ENCODE measurements at regions not wholly inside any gene's neighbourhood (a gene's known extent, or its start where the extent isn't known, plus 50 kb on each side); places are given as distances from the start of the nearest gene placed in this dataset.

GRCh38 chr4:164287173-164287572 lies 466.8 kb upstream of the SMIM31 start:
- TF ChIP-seq POLR2A (IDR thresholded peaks at IDR 0.05) = no peak
- TF ChIP-seq CTCF (IDR thresholded peaks at IDR 0.05) = no peak

GRCh38 chr4:164288578-164288977 lies 465.4 kb upstream of the SMIM31 start:
- H3K27me3 ChIP-seq = no peaks in the 10 kb centered on the region

More at GRCh38 chr4:164287173-164287572, 466.8 kb upstream of the SMIM31 start:
- Histone ChIP-seq H3K4me1 (no peaks in the 10 kb centered on the region), H3K9me3 (no peaks in the 10 kb centered on the region), H3K27me3 (no peaks in the 10 kb centered on the region), H3K36me3 (no peaks in the 10 kb centered on the region), H3K27ac (no peak overlapping the region), H3K4me3 (no peak overlapping the region)
- DNase-seq = no peak
- WGBS, 2 donors = 76 to 90% methylated on average over 6 of the region's 6 CpGs
- intact Hi-C loops (cut with DNase I) = no loop called here

GRCh38 chr4:164293203-164293602 lies 460.7 kb upstream of the SMIM31 start:
- intact Hi-C loops (cut with DNase I) = no loop called here
- Histone ChIP-seq H3K27me3 (no peaks in the 10 kb centered on the region), H3K4me1 (no peaks in the 10 kb centered on the region), H3K27ac (no peak overlapping the region), H3K36me3 (no peaks in the 10 kb centered on the region), H3K4me3 (no peak overlapping the region), H3K9me3 (no peaks in the 10 kb centered on the region)
- TF ChIP-seq CTCF (IDR thresholded peaks at IDR 0.05) (no peak), POLR2A (IDR thresholded peaks at IDR 0.05) (no peak)
- WGBS, 2 donors = 40 to 67% methylated on average over 4 of the region's 4 CpGs
- no peak for DNase-seq

More at GRCh38 chr4:164288578-164288977, 465.4 kb upstream of the SMIM31 start:
- Histone ChIP-seq H3K36me3 (no peaks in the 10 kb centered on the region), H3K4me3 (no peak overlapping the region), H3K9me3 (no peaks in the 10 kb centered on the region), H3K4me1 (no peaks in the 10 kb centered on the region), H3K27ac (no peak overlapping the region)
- TF ChIP-seq CTCF (IDR thresholded peaks at IDR 0.05) = no peak
- no peak for TF ChIP-seq POLR2A (IDR thresholded peaks at IDR 0.05)
- WGBS, 2 donors = 50 to 73% methylated on average over 5 of the region's 5 CpGs
- DNase-seq = no peak
- intact Hi-C loops (cut with DNase I) = no loop called here

GRCh38 chr4:164293743-164294142 lies 460.2 kb upstream of the SMIM31 start:
- Histone ChIP-seq H3K4me1 (no peaks in the 10 kb centered on the region), H3K27me3 (no peaks in the 10 kb centered on the region), H3K4me3 (no peak overlapping the region), H3K27ac (no peak overlapping the region), H3K36me3 (no peaks in the 10 kb centered on the region), H3K9me3 (no peaks in the 10 kb centered on the region)
- intact Hi-C loops (cut with DNase I) = no loop called here
- DNase-seq = no peak
- TF ChIP-seq CTCF (IDR thresholded peaks at IDR 0.05) (no peak), POLR2A (IDR thresholded peaks at IDR 0.05) (no peak)
- WGBS, 2 donors = 50 to 76% methylated on average over 2 of the region's 2 CpGs

- no peaks in the 10 kb centered on the region for H3K27me3 ChIP-seq
- WGBS, 2 donors = 85 to 93% methylated on average over 3 of the region's 3 CpGs
- no peak overlapping the region for H3K27ac ChIP-seq
- intact Hi-C loops (cut with DNase I) = no loop called here
- no peak for DNase-seq
- no peaks in the 10 kb centered on the region for H3K4me1 ChIP-seq
- no peaks in the 10 kb centered on the region for H3K9me3 ChIP-seq
- H3K36me3 ChIP-seq = no peaks in the 10 kb centered on the region
- TF ChIP-seq POLR2A (IDR thresholded peaks at IDR 0.05) (no peak), CTCF (IDR thresholded peaks at IDR 0.05) (no peak)
- no peak overlapping the region for H3K4me3 ChIP-seq
These were observed 452.5 kb upstream of the SMIM31 start for GRCh38 chr4:164301430-164301829.
